Lung microvascular endothelial cell (primary cell): ENCODE measurements at regions not wholly inside any gene's neighbourhood (a gene's known extent, or its start where the extent isn't known, plus 50 kb on each side); places are given as distances from the start of the nearest gene placed in this dataset.

Experiments used
- DNase-seq, 2 donors: peaks; one replicate each; pipeline versions ENCODE4 v3.0.0 to v3.0.0-alpha.2; 2010; ENCODE audit warnings: low read depth in 2 of 2

- no peak for DNase-seq
Measured at GRCh38 chr3:74351213-74351612, 263.2 kb downstream of the CNTN3 start.

- no peak for DNase-seq
Measured at GRCh38 chr3:74349015-74349414, 265.4 kb downstream of the CNTN3 start.

GRCh38 chr3:74347563-74348268 is 266.7 kb downstream of the CNTN3 start:
- DNase-seq: no peak

GRCh38 chr3:74346896-74347295 is 267.6 kb downstream of the CNTN3 start:
- no peak for DNase-seq

GRCh38 chr3:74345701-74346100 is 268.8 kb downstream of the CNTN3 start:
- no peak for DNase-seq

- no peak for DNase-seq
Measured at GRCh38 chr3:74344865-74345440, 269.5 kb downstream of the CNTN3 start.

GRCh38 chr3:74343391-74343790 is 271.1 kb downstream of the CNTN3 start:
- no peak for DNase-seq

GRCh38 chr3:74338998-74339397 is 275.5 kb downstream of the CNTN3 start:
- no peak for DNase-seq

- no peak for DNase-seq
Measured at GRCh38 chr3:74332165-74332564, 282.3 kb downstream of the CNTN3 start.

GRCh38 chr3:74331711-74332110 is 282.7 kb downstream of the CNTN3 start:
- no peak for DNase-seq

- no peak for DNase-seq
Measured at GRCh38 chr3:74329096-74329495, 285.4 kb downstream of the CNTN3 start.

GRCh38 chr3:74328435-74328834 is 286.0 kb downstream of the CNTN3 start:
- DNase-seq: no peak

GRCh38 chr3:74315291-74315690 is 299.2 kb downstream of the CNTN3 start:
- DNase-seq: no peak

- DNase-seq: no peak
Measured at GRCh38 chr3:74314696-74315095, 299.8 kb downstream of the CNTN3 start.

- DNase-seq: no peak
Measured at GRCh38 chr3:74309716-74310115, 304.7 kb downstream of the CNTN3 start.

- no peak for DNase-seq
Measured at GRCh38 chr3:74304424-74304823, 310.0 kb downstream of the CNTN3 start.

GRCh38 chr3:74303711-74304110 is 310.7 kb downstream of the CNTN3 start:
- no peak for DNase-seq

GRCh38 chr3:74302969-74303368 is 311.5 kb downstream of the CNTN3 start:
- no peak for DNase-seq

GRCh38 chr3:74302281-74302680 is 312.2 kb downstream of the CNTN3 start:
- no peak for DNase-seq

GRCh38 chr3:74301056-74301455 is 313.4 kb downstream of the CNTN3 start:
- DNase-seq: no peak

- DNase-seq: no peak
Measured at GRCh38 chr3:74295479-74295878, 319.0 kb downstream of the CNTN3 start.

GRCh38 chr3:74288761-74289160 is 325.7 kb downstream of the CNTN3 start:
- no peak for DNase-seq

- no peak for DNase-seq
Measured at GRCh38 chr3:74287557-74287956, 326.9 kb downstream of the CNTN3 start.

GRCh38 chr3:74282202-74282601 is 332.3 kb downstream of the CNTN3 start:
- no peak for DNase-seq
